H9 (cell line): ENCODE measurements at regions not wholly inside any gene's neighbourhood (a gene's known extent, or its start where the extent isn't known, plus 50 kb on each side); places are given as distances from the start of the nearest gene placed in this dataset.

Source experiments
- DNase-seq: peaks from one replicate; pipeline ENCODE4 v3.0.0-alpha.2; 2017
- H2AFZ ChIP-seq: one replicate; pipeline ENCODE4 v1.6.1; 2013; ENCODE audit warnings: mild to moderate bottlenecking, low read length, control low read depth, moderate library complexity
- H2AK5ac ChIP-seq: 2 replicates; pipeline ENCODE4 v1.6.1; 2013; ENCODE audit warnings: low read length, control low read depth, mixed read lengths; ENCODE audit not compliant: insufficient read length
- H2BK120ac ChIP-seq: one replicate; pipeline ENCODE4 v1.6.1; 2013; ENCODE audit warnings: low read depth, mild to moderate bottlenecking, low read length, control low read depth, inconsistent platforms; ENCODE audit not compliant: poor library complexity, severe bottlenecking
- H2BK12ac ChIP-seq: 2 replicates; pipeline ENCODE4 v1.6.1; 2013; ENCODE audit warnings: low read length, control low read depth, mixed read lengths, low read depth; ENCODE audit not compliant: insufficient read length
- H2BK15ac ChIP-seq: 2 replicates; pipeline ENCODE4 v1.6.1; 2013; ENCODE audit warnings: low read depth, low read length, control low read depth
- H2BK20ac ChIP-seq: one replicate; pipeline ENCODE4 v1.6.1; 2013; ENCODE audit warnings: low read depth, mild to moderate bottlenecking, low read length, control low read depth, inconsistent platforms; ENCODE audit not compliant: poor library complexity, severe bottlenecking
- H2BK5ac ChIP-seq: 2 replicates; pipeline ENCODE4 v1.6.1; 2013; ENCODE audit warnings: low read length, control low read depth, mixed read lengths; ENCODE audit not compliant: insufficient read length
- H3K14ac ChIP-seq: 2 replicates; pipeline ENCODE4 v1.6.1; 2013; ENCODE audit warnings: low read length, control low read depth; ENCODE audit not compliant: insufficient read depth
- H3K18ac ChIP-seq: 2 replicates; pipeline ENCODE4 v1.6.1; 2013; ENCODE audit warnings: low read depth, mild to moderate bottlenecking, mixed read lengths, low read length, control low read depth; ENCODE audit not compliant: insufficient read length
- H3K23ac ChIP-seq: 2 replicates; pipeline ENCODE4 v1.6.1; 2013; ENCODE audit warnings: low read length, control low read depth, mixed read lengths, low read depth; ENCODE audit not compliant: insufficient read length
- H3K23me2 ChIP-seq: 2 replicates; pipeline ENCODE4 v1.6.1; 2013; ENCODE audit warnings: low read depth, mild to moderate bottlenecking, mixed read lengths, low read length, control low read depth; ENCODE audit not compliant: insufficient read length, poor library complexity, severe bottlenecking
- H3K27ac ChIP-seq: 2 replicates; pipeline ENCODE4 v1.5.1; 2013; ENCODE audit warnings: low read length, control low read depth, mixed read lengths, low read depth; ENCODE audit not compliant: insufficient read length
- H3K27me3 ChIP-seq: 2 replicates; pipeline ENCODE4 v1.6.1; 2013; ENCODE audit warnings: low read length, control low read depth, inconsistent platforms; ENCODE audit not compliant: insufficient read depth
- H3K4ac ChIP-seq: 2 replicates; pipeline ENCODE4 v1.6.1; 2013; ENCODE audit warnings: low read depth, mild to moderate bottlenecking, control low read depth, inconsistent platforms, low read length, moderate library complexity
- H3K4me1 ChIP-seq: 2 replicates; pipeline ENCODE4 v1.6.1; 2013; ENCODE audit warnings: low read length, control low read depth, inconsistent platforms; ENCODE audit not compliant: insufficient read depth
- H3K4me2 ChIP-seq: 2 replicates; pipeline ENCODE4 v1.6.1; 2013; ENCODE audit warnings: low read length, control low read depth, mixed read lengths; ENCODE audit not compliant: insufficient read length, insufficient read depth
- H3K56ac ChIP-seq: 2 replicates; pipeline ENCODE4 v1.6.1; 2013; ENCODE audit warnings: low read depth, mild to moderate bottlenecking, mixed read lengths, low read length, control low read depth; ENCODE audit not compliant: insufficient read length
- H3K79me1 ChIP-seq: 2 replicates; pipeline ENCODE4 v1.6.1; 2013; ENCODE audit warnings: low read depth, mild to moderate bottlenecking, moderate library complexity, low read length, control low read depth, inconsistent platforms; ENCODE audit not compliant: insufficient read depth, poor library complexity, severe bottlenecking
- H3K79me2 ChIP-seq: 2 replicates; pipeline ENCODE4 v1.6.1; 2013; ENCODE audit warnings: low read length, control low read depth, inconsistent platforms; ENCODE audit not compliant: insufficient read depth
- H3K9ac ChIP-seq: 2 replicates; pipeline ENCODE4 v1.6.1; 2013; ENCODE audit warnings: low read length, control low read depth, mixed read lengths; ENCODE audit not compliant: insufficient read length; ENCODE audit errors: extremely low read depth
- H3K9me3 ChIP-seq: one replicate; pipeline ENCODE4 v1.6.1; 2013; ENCODE audit warnings: low read depth, low read length, inconsistent platforms; ENCODE audit not compliant: control insufficient read depth
- H3T11ph ChIP-seq: one replicate; pipeline ENCODE4 v1.6.1; 2013; ENCODE audit warnings: mild to moderate bottlenecking, low read length, control low read depth, inconsistent platforms
- H4K20me1 ChIP-seq: one replicate; pipeline ENCODE4 v1.6.1; 2013; ENCODE audit not compliant: control insufficient read depth, insufficient read length, insufficient read depth
- H4K5ac ChIP-seq: 2 replicates; pipeline ENCODE4 v1.6.1; 2013; ENCODE audit warnings: low read depth, mild to moderate bottlenecking, mixed read lengths, low read length, control low read depth; ENCODE audit not compliant: insufficient read length
- H4K8ac ChIP-seq: replicated peaks from 2 replicates; pipeline ENCODE4 v1.6.1; 2013; ENCODE audit warnings: low read length, control low read depth, mixed read lengths, low read depth; ENCODE audit not compliant: insufficient read length
- H4K91ac ChIP-seq: 2 replicates; pipeline ENCODE4 v1.6.1; 2013; ENCODE audit warnings: low read depth, mild to moderate bottlenecking, moderate library complexity, mixed read lengths, low read length, control low read depth; ENCODE audit not compliant: insufficient read length
- H3K27ac Mint-ChIP-seq, 3 experiments: 2 replicates in 2 of 3; 3 replicates in 1 of 3; pipeline ENCODE4 v1.8.0; 2020 to 2021; ENCODE audit warnings: mixed read lengths in 3 of 3, mild to moderate bottlenecking in 1 of 3, moderate library complexity in 1 of 3
- H3K27me3 Mint-ChIP-seq: 2 replicates; pipeline ENCODE4 v1.8.0; 2021; ENCODE audit warnings: low read depth, mild to moderate bottlenecking, moderate library complexity, mixed read lengths
- H3K36me3 Mint-ChIP-seq, 3 experiments: 2 replicates in 2 of 3; 3 replicates in 1 of 3; pipeline ENCODE4 v1.8.0; 2020 to 2021; ENCODE audit warnings: low read depth in 3 of 3, mixed read lengths in 3 of 3; ENCODE audit not compliant: insufficient read depth in 1 of 3
- H3K4me1 Mint-ChIP-seq, 2 experiments: 2 replicates each; pipeline ENCODE4 v1.8.0; 2020; ENCODE audit warnings: mixed read lengths in 2 of 2
- H3K4me3 Mint-ChIP-seq, 2 experiments: 2 replicates in 1 of 2; 3 replicates in 1 of 2; pipeline ENCODE4 v1.8.0; 2020 to 2021; ENCODE audit warnings: mild to moderate bottlenecking in 2 of 2, mixed read lengths in 2 of 2, moderate library complexity in 1 of 2
- H3K9me3 Mint-ChIP-seq, 2 experiments: 2 replicates in 1 of 2; 3 replicates in 1 of 2; pipeline ENCODE4 v1.8.0; 2020; ENCODE audit warnings: mild to moderate bottlenecking in 2 of 2, mixed read lengths in 2 of 2, moderate library complexity in 1 of 2
- CTCF ChIP-seq: fragments of 200-600 bp; sonication (generic); conservative IDR thresholded peaks from 3 replicates; pipeline ENCODE4 v1.8.0; 2021; ENCODE audit warnings: antibody characterized with exemption, mild to moderate bottlenecking
- WGBS: extraction: QIAGEN DNeasy Blood & Tissue Kit; methylation state at CpG from one replicate; pipeline ENCODE4 v1.1.7; 2013; ENCODE audit warnings: missing lambda C conversion rate, low lambda C conversion rate, mixed read lengths; ENCODE audit not compliant: insufficient read length; ENCODE audit errors: extremely low coverage; 5-methylcytosine and 5-hydroxymethylcytosine counted together

GRCh38 chr3:59632760-59633573, 583.1 kb upstream of the CFAP20DC start:
- peaks cover 0 to 4% (median 0%) of the 10 kb centered on the region in 3 experiments; a peak in 2 of 7 replicates for H3K36me3 Mint-ChIP-seq
- Histone ChIP-seq H2AFZ (no peak overlapping the region), H3K9ac (no peak overlapping the region), H3K4me2 (no peak overlapping the region), H2BK5ac (no peak overlapping the region), H2AK5ac (no peak overlapping the region), H3K14ac (peak overlapping the region; percentile 67), H2BK12ac (no peak overlapping the region), H3K79me1 (no peaks in the 10 kb centered on the region), H3T11ph (no peak overlapping the region), H4K20me1 (no peaks in the 10 kb centered on the region), H3K18ac (peak overlapping the region; percentile 58), H4K91ac (no peak overlapping the region), H4K8ac (no peak overlapping the region), H3K9me3 (no peaks in the 10 kb centered on the region), H2BK120ac (no peak overlapping the region), H2BK20ac (no peak overlapping the region), H4K5ac (no peak overlapping the region), H2BK15ac (no peak overlapping the region), H3K79me2 (no peaks in the 10 kb centered on the region), H3K27me3 (no peaks in the 10 kb centered on the region), H3K23me2 (no peaks in the 10 kb centered on the region), H3K4ac (no peak overlapping the region), H3K56ac (no peak overlapping the region), H3K23ac (no peak overlapping the region), H3K27ac (no peak overlapping the region), H3K4me1 (no peaks in the 10 kb centered on the region)
- no peak for DNase-seq
- H3K4me3 Mint-ChIP-seq = no peak overlapping the region
- WGBS = no CpG with 5 or more reads among the region's 8 CpGs
- H3K4me1 Mint-ChIP-seq = peaks cover 5 to 9% of the 10 kb centered on the region in 2 experiments
- peak overlapping the region in 1 of 3 experiments; percentile 63; a peak in 2 of 7 replicates for H3K27ac Mint-ChIP-seq
- peaks cover 0 to 5% of the 10 kb centered on the region in 2 experiments; a peak in 2 of 5 replicates for H3K9me3 Mint-ChIP-seq
- TF ChIP-seq CTCF = no peak
- H3K27me3 Mint-ChIP-seq = no peaks in the 10 kb centered on the region; the same call in 1 of the 2 replicates
